AG09319 (cell line): ENCODE measurements at regions not wholly inside any gene's neighbourhood (a gene's known extent, or its start where the extent isn't known, plus 50 kb on each side); places are given as distances from the start of the nearest gene placed in this dataset.

Experiments used
- DNase-seq: peaks from one replicate; pipeline ENCODE4 v3.0.0-alpha.2; 2010; ENCODE audit warnings: low read depth; ENCODE audit errors: extremely low read depth
- TF ChIP-seq, protein P1 (sequence below): IDR thresholded peaks from 2 replicates; pipeline ENCODE4 v1.5.1; 2011; ENCODE audit warnings: low read depth, mild to moderate bottlenecking, inconsistent platforms, low read length, moderate library complexity

DNA sequence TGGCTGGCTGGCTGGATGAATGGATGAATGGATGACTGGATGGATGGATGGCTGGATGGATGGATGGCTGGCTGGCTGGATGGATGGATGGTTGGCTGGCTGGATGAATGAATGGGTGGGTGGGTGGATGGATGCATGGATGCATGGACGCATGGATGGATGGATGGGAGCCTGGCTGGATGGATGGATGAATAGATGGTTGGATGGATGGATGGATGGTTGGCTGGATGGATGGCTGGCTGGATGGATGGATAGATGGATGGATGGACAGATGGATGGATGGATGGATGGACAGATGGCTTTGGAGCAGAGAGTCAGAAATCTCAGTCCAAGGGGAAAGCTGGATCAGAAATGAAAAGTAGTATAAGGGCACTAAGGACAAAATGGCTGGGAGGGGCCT is 106.4 kb upstream of the SERP2 start:
- TF ChIP-seq, protein P1, sequence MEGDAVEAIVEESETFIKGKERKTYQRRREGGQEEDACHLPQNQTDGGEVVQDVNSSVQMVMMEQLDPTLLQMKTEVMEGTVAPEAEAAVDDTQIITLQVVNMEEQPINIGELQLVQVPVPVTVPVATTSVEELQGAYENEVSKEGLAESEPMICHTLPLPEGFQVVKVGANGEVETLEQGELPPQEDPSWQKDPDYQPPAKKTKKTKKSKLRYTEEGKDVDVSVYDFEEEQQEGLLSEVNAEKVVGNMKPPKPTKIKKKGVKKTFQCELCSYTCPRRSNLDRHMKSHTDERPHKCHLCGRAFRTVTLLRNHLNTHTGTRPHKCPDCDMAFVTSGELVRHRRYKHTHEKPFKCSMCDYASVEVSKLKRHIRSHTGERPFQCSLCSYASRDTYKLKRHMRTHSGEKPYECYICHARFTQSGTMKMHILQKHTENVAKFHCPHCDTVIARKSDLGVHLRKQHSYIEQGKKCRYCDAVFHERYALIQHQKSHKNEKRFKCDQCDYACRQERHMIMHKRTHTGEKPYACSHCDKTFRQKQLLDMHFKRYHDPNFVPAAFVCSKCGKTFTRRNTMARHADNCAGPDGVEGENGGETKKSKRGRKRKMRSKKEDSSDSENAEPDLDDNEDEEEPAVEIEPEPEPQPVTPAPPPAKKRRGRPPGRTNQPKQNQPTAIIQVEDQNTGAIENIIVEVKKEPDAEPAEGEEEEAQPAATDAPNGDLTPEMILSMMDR = no peak
- DNase-seq = no peak

GRCh38 chr13:44267980-44268379 is 105.6 kb upstream of the SERP2 start:
- DNase-seq = peak; percentile 92
- TF ChIP-seq, protein P1 = no peak

GRCh38 chr13:44268980-44269379 is 104.6 kb upstream of the SERP2 start:
- DNase-seq = no peak
- TF ChIP-seq, protein P1 = no peak

DNA sequence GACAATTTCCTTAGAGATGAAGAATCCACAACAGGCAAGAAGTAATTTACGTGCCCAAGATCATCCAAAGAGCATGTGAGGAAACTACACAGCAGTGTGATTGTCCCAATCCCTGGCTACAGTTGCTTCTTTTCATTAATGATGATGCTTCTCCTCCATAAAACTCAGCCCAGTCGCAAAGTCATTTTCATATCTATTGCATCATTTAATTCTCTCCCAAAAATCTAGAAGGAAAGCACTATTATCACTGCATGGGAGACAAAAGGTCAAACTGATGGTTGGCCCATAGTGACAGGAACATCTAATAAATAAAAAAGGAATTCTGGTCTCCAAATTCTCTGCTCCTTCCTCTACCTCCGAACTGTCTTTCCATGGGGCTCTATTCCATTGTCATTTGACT is 103.5 kb upstream of the SERP2 start:
- TF ChIP-seq, protein P1 = no peak
- no peak for DNase-seq

GRCh38 chr13:44271031-44271455 is 102.6 kb upstream of the SERP2 start:
- DNase-seq = no peak

DNA sequence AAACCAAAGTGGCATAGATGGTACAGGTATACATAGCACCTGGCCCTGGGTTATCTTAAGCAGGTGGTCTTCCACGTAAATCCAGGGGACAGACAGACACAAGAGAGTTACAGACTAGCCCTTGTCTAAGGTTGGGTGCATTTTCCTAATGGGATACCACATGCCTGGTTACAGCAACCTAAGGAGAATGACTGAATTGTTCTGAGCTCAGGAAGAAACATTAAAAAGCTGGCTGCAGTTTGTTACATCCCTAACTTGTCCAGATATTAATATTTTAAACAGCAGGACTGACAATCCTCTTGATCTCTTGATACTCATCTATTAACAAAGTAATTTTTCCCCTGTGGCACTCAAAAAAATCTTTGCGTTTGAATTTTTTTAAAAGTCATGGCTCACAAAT is 102.2 kb upstream of the SERP2 start:
- DNase-seq = no peak
- TF ChIP-seq, protein P1 = no peak

More at GRCh38 chr13:44271031-44271455, 102.6 kb upstream of the SERP2 start:
- TF ChIP-seq, protein P1 = no peak

DNA sequence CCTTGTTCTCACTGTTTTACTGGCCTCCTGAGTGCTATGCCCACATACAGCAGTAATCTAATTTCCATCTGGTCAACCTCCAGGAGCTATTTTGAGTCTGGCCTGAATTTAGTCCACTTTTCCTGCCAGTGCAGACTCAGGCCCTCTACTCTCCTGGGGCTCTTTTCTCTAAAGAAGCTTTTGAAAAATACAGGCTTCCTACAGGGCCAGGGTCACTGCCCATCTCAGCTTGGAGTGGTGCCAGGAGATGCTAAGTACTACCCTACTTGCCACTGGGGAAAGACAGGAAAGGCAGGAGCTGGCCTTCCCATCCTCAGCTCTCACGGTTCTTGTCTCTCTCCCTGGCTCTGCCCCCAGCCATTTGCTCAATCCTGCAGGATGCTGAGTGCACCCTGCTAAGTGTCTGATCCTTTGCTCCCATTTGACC is 101.7 kb upstream of the SERP2 start:
- no peak for DNase-seq
- TF ChIP-seq, protein P1 = no peak
